Thoracic aorta (tissue), 2 donors: ENCODE measurements at regions not wholly inside any gene's neighbourhood (a gene's known extent, or its start where the extent isn't known, plus 50 kb on each side); places are given as distances from the start of the nearest gene placed in this dataset.
"Not testable (repeated sequence)": the region's sequence is repeated elsewhere in the genome, so short reads cannot be mapped to it uniquely, and the experiment has no call there.

Experiments
- ATAC-seq: fragments of 150-250 bp; one replicate; pipeline ENCODE4 v1.8.0; 2017; ENCODE audit warnings: low read depth; ENCODE audit not compliant: insufficient number of reproducible peaks, low FRiP score
- DNase-seq: peaks from one replicate; pipeline ENCODE4 v3.0.0-alpha.2; 2020; ENCODE audit warnings: low spot score
- H3K27ac ChIP-seq, 2 donors: fragments of 200-600 bp; sonication (generic); 1 replicate in 1 of 2; 2 replicates in 1 of 2; pipeline ENCODE4 v1.5.1; 2016; ENCODE audit warnings: mild to moderate bottlenecking in 2 of 2, moderate library complexity in 2 of 2
- H3K27me3 ChIP-seq: fragments of 200-600 bp; sonication (generic); replicated peaks from 2 replicates; pipeline ENCODE4 v1.6.0; 2016; ENCODE audit warnings: mild to moderate bottlenecking; ENCODE audit not compliant: insufficient read depth
- H3K36me3 ChIP-seq: fragments of 200-600 bp; sonication (generic); one replicate; pipeline ENCODE4 v1.5.1; 2016
- H3K4me1 ChIP-seq, 2 donors: fragments of 200-600 bp; sonication (generic); 1 replicate in 1 of 2; 2 replicates in 1 of 2; pipeline versions ENCODE4 v1.5.1 to v1.6.0; 2016; ENCODE audit warnings: low read depth in 2 of 2, mild to moderate bottlenecking in 1 of 2; ENCODE audit not compliant: control insufficient read depth in 1 of 2
- H3K4me3 ChIP-seq: fragments of 200-600 bp; sonication (generic); 2 replicates; pipeline ENCODE4 v1.5.1; 2016; ENCODE audit warnings: mild to moderate bottlenecking
- H3K9me3 ChIP-seq: fragments of 200-600 bp; sonication (generic); 2 replicates; pipeline ENCODE4 v1.5.1; 2016
- TF ChIP-seq, protein P1 (sequence below): fragments of 200-600 bp; sonication (generic); IDR thresholded peaks from one replicate; pipeline ENCODE4 v1.5.1; 2019; ENCODE audit warnings: antibody characterized with exemption

- ATAC-seq = no peak
- TF ChIP-seq, protein P1, sequence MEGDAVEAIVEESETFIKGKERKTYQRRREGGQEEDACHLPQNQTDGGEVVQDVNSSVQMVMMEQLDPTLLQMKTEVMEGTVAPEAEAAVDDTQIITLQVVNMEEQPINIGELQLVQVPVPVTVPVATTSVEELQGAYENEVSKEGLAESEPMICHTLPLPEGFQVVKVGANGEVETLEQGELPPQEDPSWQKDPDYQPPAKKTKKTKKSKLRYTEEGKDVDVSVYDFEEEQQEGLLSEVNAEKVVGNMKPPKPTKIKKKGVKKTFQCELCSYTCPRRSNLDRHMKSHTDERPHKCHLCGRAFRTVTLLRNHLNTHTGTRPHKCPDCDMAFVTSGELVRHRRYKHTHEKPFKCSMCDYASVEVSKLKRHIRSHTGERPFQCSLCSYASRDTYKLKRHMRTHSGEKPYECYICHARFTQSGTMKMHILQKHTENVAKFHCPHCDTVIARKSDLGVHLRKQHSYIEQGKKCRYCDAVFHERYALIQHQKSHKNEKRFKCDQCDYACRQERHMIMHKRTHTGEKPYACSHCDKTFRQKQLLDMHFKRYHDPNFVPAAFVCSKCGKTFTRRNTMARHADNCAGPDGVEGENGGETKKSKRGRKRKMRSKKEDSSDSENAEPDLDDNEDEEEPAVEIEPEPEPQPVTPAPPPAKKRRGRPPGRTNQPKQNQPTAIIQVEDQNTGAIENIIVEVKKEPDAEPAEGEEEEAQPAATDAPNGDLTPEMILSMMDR = no peak
- Histone ChIP-seq H3K36me3 (no peaks in the 10 kb centered on the region), H3K4me3 (no peak overlapping the region), H3K9me3 (no peaks in the 10 kb centered on the region), H3K27ac (no peak overlapping the region), H3K4me1 (no peaks in the 10 kb centered on the region), H3K27me3 (no peaks in the 10 kb centered on the region)
- DNase-seq = no peak
Measured at GRCh38 chr7:42543953-42544352, 306.9 kb upstream of the GLI3 start.

DNA sequence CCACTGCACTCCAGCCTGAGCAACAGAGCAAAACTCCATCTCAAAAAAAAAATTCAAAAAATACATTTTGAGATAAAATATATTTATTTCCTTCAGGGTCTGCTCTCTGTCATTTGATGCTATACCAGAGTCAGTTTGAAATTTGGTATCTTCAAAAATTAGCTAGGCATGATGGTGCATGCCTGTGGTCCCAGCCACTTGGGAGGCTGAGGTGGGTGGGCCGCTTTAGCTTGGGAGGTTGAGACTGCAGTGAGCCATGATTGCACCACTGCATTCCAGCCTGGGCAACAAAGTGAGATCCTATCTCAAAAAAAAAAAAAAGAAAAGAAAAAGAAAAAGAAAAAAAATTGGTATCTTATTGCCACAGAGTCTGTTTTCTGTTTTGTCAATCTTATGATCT lies 305.4 kb upstream of the GLI3 start:
- DNase-seq, H3K27me3 ChIP-seq, H3K27ac ChIP-seq, H3K36me3 ChIP-seq, H3K9me3 ChIP-seq, H3K4me1 ChIP-seq, H3K4me3 ChIP-seq, ATAC-seq: not testable (repeated sequence)

- ATAC-seq (no peak), DNase-seq (no peak)
- Histone ChIP-seq H3K27ac (no peak overlapping the region), H3K4me3 (no peak overlapping the region), H3K36me3 (no peaks in the 10 kb centered on the region), H3K4me1 (no peaks in the 10 kb centered on the region), H3K27me3 (no peaks in the 10 kb centered on the region), H3K9me3 (peaks cover 10% of the 10 kb centered on the region)
- TF ChIP-seq, protein P1 = no peak
Measured at GRCh38 chr7:42534441-42534840, 297.4 kb upstream of the GLI3 start.

GRCh38 chr7:42527004-42527403 lies 290.0 kb upstream of the GLI3 start:
- DNase-seq (no peak), ATAC-seq (no peak)
- TF ChIP-seq, protein P1 = no peak
- Histone ChIP-seq H3K36me3 (no peaks in the 10 kb centered on the region), H3K4me3 (no peak overlapping the region), H3K27ac (no peak overlapping the region), H3K9me3 (peaks cover under 1% of the 10 kb centered on the region), H3K27me3 (no peaks in the 10 kb centered on the region), H3K4me1 (no peaks in the 10 kb centered on the region)

GRCh38 chr7:42522227-42522991 lies 285.4 kb upstream of the GLI3 start:
- ATAC-seq (no peak), DNase-seq (no peak)
- Histone ChIP-seq H3K4me3 (no peak overlapping the region), H3K9me3 (no peaks in the 10 kb centered on the region), H3K4me1 (no peaks in the 10 kb centered on the region), H3K27me3 (no peaks in the 10 kb centered on the region), H3K27ac (no peak overlapping the region), H3K36me3 (no peaks in the 10 kb centered on the region)
- TF ChIP-seq, protein P1 = no peak

- H3K4me3 ChIP-seq = no peak overlapping the region
- no peak overlapping the region for H3K27ac ChIP-seq
- H3K36me3 ChIP-seq = no peaks in the 10 kb centered on the region
- no peaks in the 10 kb centered on the region for H3K27me3 ChIP-seq
- TF ChIP-seq, protein P1 = no peak
- DNase-seq = no peak
- H3K4me1 ChIP-seq = no peaks in the 10 kb centered on the region
- no peak for ATAC-seq
- no peaks in the 10 kb centered on the region for H3K9me3 ChIP-seq
Measured at GRCh38 chr7:42511027-42511426, 274.0 kb upstream of the GLI3 start.
